NK-92 (cell line): ENCODE measurements at regions not wholly inside any gene's neighbourhood (a gene's known extent, or its start where the extent isn't known, plus 50 kb on each side); places are given as distances from the start of the nearest gene placed in this dataset.

Source experiments
- DNase-seq: peaks from one replicate; lab custom pipeline; 2025; ENCODE audit not compliant: unreplicated experiment; lab: John Stamatoyannopoulos, UW

DNA sequence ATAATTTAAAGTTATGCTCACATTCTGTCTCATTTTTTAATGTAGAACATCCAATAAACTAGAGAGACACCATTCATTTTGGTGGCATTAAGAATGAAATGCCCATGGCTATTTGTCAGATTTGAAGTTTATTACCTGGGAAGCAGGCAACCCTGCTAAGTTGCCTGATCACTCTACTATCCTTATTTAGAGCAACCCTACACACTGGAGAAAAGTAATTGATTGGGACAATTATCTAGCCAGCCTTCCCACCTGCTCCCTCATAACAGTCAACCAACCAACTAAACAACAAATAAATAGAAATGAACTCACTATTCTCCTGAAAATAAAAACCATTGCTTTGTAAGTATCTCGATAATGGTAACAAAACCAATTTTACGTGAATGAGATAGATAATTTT lies 1129.0 kb upstream of the TENM4 start:
- DNase-seq = no peak

DNA sequence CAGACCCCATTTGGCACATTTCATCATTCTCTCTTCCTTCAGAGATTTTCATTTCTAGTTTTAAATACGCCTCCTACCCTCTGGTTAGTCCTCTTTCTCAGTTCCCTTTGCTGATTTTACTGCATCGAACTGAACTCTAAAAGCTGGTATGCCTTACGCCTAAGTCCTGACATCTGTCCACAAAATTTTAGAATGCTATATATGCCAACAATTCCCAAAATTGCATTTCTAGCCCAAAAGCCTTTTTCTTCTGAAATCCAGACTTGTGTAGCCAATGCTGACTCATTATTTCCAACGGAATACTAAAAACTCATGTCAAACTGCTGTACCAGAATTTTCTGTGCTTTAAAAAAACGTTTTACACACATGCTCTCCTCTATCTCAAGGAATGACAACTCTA lies 1124.4 kb upstream of the TENM4 start:
- no peak for DNase-seq

DNA sequence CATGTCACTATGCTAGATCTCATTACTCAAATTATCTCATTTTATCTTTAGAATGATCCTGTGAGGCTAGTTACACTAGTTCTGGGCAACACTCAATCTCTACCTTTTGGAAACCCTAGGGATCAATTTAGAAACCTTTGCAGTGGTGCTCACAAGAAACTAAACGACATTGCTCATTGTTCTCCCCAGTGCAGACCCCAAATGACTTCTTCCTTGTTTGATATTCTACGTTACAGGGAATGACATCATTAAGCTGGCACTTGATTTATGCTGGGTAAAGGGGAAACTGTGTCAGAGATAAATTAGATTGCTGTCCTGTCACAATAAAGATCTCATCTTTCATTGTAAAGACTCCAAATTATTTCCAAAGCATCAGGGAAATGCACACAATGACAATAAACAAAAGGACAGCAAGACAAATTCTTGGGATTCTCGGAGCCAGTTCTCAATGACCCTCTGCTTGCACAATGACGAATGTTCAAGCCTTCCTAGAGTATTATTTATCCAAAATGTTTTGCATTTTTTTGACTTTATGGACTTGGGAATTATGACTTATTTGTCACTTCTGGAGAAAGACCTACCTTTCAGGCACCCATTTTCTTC lies 1121.8 kb upstream of the TENM4 start:
- no peak for DNase-seq

DNA sequence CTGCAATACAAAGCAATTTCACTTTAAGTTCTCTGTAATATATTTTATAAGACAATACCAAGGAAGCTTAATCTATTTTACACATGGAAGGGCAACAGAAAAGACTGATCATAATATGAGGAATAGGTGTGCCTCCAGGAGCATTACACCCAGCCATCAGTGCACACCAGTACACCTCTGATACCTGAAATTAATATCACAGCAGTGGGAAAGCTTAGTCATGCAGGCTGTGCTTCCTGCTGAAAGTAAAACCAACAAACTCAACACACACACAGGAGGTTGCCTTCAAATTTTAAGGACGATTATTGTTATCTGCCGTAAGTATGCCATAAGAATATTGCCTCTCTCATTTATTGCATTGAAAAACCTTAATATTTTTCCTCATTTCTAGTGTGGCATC lies 1119.1 kb upstream of the TENM4 start:
- DNase-seq = no peak

DNA sequence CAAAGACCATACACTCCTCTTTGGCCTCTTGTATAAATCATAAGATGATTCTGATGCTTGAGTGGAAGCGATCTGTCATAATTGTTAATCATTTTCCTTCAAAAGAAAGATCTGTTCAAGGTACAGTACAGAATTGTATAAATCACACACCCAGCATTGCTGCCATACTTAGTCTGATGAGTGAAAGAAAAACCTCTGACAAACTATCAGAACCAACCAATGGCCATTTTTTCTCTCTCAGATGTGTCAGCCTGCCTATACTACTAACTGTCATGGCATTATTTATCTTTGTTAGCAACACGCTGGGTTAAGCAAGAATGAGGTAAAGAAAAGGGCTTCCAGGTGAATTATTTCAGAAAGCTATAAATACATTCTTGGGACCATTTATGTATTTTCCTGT lies 1112.7 kb upstream of the TENM4 start:
- no peak for DNase-seq

DNA sequence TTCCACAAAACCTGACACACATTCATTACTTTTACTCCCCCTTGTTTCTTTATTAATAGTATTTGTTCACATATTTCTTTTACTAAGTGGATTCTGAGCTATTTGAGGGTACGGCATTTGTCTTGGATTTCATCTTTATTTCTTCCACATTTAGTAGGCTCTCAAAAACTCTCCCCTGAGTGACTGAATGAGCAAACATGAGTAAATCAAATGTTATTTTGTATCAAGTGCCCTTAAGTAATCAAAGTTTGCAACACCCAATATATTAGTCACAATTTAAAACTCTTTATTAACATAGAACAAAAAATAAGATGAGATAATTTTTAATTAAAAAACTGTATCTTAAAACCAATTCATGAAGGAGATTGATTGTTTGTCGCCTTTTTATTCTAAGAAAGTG lies 1101.9 kb upstream of the TENM4 start:
- no peak for DNase-seq

DNA sequence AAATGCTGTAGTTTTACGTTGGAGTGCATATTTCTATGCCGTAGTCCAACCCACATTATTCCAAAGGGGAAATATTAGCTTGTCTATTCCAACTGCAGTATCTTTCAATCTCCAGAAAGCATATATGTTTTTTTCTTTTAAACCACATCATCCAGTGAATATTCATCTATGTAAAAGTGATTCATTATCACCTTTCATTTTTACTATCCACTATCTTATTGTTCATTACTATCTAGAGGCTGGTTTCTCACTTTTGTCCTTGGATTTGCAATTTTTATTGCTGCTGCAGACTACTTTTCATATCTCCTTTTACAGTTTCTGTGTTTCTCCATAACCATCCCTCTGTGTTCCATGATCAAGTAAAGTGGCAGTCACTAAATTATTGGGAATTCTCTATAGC lies 1097.2 kb upstream of the TENM4 start:
- no peak for DNase-seq

DNA sequence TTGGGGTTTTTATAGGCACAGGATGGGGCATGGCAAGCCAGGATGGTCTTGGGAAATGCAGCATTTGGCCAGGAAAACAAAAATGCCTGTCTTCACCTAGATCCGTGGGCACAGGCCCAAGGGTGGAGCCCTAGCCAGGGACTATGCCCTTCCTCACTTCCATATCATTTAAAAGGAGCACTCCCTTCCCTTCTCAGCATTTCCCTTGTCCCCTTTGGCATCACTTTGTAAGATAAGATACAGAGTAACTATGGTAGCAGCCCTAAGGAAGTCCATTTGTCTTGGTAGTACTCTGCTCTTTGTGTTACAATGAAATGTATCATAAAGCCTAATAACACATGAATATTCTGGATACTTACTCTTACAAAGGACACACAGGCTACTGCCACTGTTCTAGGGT lies 1092.6 kb upstream of the TENM4 start:
- no peak for DNase-seq

DNA sequence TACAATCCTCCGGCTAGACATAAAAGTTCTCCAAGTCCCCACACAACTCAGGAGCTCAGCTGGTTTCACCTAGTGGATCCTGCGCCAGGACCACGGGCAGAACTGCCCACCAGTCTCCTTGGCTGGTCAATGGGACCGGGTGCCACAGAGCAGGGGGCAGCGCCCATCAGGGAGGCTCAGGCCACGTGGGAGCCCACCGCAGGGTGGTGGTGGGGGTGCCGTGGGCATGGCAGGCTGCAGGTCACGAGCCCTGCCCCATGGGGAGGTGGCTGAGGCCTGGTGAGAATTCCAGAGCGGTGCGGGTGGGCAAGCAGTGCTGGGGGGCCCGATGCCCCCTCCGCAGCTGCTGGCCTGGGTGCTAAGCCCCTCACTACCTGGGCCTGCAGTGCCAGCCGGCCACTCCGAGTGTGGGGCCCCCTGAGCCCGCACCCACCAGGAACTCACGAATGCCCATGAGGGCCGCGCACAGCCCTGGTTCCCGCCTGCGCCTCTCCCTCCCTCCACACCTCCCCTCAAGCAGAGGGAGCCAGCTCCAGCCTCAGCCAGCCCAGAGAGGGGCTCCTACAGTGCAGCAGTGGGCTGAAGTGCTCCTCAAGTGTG lies 1091.9 kb upstream of the TENM4 start:
- DNase-seq = no peak

DNA sequence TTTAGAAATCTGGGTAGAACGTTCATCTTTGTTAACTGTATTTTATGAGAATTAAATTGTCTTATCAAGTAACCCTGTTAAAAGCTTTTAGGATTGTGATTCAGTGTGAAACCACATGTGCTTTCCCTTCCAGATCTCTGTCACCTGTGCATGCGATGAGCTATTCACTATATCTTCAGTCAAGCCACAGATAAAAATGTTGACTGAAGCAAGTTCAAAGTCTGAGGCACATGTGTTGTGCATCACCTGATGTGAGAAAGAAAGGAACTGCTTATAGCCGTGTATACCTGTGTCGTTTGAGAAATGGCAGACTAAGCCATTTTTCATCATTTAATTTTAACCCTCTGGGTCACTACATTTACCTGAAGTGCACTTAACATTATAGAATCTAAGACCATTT lies 1088.9 kb upstream of the TENM4 start:
- DNase-seq = no peak

DNA sequence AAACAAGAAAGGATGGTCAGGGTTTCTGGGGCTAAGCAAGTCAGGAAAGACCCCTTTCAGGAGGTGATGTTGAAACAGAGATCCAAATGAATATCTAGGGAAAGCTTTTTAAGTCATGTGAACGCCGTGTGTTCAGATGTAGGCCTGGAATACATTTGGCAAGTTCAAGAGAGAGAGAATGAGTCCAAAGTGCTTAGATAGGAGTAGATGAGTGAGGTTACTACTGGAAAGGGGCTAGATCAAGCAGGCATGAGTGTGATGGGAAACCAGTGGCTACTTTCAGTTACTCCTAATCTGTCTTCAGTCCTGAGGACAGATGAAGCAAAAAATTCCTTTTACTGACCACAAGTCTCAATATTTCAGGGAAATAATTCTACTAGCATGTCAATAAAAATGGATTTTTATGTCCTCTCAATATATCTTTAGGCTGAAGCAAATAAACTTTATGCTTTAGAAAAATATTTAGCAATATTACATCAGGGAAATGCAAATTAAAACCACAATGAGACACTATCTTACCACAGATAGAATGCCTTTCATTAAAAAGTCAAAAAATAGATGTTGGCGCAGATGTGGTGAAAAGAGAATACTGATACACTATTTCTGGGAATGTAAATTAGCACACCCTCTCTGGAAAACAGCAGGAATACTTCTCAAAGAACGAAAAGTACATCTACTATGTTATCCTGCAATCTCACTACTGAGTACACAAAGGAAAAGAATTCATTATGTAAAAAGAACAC lies 1085.0 kb upstream of the TENM4 start:
- no peak for DNase-seq

DNA sequence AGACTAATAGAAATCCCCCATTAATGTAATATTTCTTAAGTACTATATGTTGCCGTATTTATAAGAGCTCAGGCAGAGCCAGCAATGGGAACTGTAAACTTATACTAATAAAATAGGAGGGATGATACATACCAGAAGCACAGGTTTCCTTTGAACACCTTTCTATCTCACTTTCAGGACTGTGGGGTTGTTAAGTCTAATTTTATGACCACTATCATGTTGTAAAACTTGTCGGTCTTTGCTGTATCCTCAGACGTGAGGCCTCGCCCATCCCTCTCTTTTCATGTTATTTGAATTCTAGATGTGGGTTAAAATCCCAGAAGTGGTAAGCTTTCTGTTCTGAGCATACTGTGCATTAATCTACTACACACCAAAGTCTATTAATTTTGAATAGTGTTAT lies 1083.5 kb upstream of the TENM4 start:
- DNase-seq = no peak

DNA sequence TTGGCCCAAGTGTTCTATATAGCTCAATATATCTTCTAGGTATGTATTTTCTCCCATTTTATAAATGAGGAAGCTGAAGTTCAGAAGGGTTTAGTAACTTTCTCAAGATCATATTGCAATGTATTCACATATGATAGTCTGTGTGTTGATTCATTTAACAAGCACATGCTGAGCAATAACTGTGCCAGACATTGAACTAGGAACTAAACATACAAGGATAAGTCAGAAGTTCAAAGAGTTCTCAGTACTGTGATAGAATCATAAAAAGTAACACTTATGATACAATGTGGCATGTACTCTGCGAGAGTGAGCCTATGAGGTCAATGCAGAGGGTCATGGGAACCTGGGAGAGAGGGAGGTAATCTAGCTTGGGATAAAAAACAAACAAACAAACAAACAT lies 1082.2 kb upstream of the TENM4 start:
- DNase-seq = no peak

DNA sequence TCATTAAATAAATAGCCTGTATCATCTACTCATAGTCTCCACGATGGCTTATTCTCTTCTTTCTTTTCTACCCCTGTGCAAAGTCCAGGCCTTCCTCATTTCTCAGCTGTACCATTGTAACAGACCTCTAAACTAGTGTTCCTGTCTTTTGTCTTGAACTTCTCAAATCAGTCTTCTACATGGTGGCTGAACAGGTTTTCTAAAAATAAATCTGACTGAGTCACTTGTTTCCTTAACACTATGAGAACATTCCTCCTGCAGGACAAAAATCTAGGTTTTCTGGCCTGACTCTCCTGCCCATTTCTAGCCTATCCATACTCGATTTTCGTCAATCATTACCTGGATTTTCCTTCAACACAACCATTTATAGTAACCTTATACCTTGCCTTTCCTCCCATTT lies 1080.8 kb upstream of the TENM4 start:
- DNase-seq = no peak

DNA sequence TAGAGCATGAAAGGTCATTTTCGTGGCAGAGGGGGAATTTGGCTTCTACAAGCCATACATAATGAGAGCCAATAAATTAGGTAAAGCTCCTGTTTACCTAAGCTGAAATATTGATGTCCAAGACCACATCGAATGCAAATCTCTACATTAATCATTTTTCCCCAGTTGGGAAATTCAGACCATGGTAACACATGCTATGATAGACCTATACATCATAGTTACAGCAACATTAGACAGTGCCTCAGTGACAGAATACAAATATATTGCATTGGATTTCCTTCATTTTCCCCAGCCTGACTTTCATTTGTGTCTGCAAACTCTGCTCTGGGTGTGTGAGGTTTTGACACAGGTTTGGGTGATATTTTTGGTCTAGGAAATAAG lies 1079.7 kb upstream of the TENM4 start:
- no peak for DNase-seq

DNA sequence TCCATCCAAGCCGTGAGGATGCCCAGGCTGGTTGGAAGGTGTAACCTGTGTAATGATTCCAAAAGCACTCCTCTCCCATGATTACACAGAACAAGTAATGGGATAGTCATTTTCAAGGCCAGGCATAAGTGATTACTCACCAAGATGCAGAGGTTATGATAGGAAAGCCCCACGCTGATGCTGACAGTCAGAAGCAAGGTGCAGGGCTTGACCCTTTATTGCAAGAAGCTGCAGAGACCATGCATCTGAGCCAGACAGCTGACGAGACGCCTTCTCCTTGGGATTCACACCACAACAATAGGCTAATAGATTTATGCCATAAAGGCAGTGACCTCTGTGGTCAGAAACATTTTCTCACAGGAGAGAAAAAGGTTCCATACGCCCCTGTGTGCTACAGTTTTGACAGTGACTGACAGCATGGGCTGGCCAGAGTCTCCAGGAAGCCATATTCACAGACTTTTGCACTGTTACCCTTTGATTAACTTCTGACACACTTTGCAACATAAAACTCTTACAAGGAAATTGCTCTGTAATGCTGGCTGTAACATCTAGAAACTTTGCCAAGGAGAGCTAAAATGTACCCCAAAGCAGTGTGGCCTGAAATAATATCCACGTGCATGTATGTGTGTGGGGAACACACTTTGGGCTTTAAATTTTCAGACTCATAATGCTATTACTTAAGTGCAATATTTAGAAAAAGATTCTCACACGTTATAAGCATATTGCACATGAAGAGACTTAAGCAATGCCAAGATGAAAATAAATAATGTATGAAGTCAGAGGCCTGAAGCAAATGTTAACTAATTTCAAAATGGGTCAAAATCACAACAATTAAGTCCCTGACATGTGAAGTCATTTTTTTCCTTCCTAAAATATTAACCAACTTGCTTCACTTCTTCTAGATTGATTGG lies 1079.0 kb upstream of the TENM4 start:
- no peak for DNase-seq

DNA sequence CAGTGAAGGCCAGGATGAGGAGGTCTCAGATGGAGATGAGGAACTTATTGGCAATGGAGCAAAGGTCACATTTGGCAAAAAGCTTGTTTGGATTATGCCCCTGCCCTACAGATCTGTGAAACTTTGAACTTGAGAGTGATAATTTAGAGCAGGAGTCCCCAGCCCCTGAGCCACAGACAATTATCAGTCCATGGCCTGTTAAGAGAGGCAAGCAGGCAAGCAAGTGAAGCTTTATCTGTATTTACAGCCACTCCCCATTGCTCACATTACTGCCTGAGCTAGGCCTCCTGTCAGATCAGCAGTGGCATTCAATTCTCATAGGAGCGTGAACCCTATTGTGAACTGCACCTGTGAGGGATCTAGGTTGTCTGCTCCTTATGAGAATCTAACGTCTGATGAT lies 1076.9 kb upstream of the TENM4 start:
- no peak for DNase-seq

DNA sequence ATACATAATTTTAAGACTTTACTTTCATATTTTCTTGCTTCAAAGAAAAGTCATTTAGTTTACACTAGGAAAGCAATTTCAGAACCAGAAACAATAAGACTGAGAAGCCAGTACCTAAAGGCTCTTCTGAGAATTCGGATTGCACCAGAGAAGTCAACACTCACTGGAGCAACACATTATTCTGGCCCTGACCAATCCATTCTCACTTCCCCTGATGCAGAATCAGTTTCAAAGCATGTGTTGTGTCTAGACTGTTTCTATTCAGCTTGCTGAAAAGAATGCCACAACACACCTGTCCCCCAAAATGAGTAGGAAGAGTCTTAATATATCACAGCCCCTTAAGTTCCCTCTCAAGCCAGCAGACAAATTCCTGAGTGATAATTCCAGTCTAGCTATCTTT lies 1074.3 kb upstream of the TENM4 start:
- no peak for DNase-seq

DNA sequence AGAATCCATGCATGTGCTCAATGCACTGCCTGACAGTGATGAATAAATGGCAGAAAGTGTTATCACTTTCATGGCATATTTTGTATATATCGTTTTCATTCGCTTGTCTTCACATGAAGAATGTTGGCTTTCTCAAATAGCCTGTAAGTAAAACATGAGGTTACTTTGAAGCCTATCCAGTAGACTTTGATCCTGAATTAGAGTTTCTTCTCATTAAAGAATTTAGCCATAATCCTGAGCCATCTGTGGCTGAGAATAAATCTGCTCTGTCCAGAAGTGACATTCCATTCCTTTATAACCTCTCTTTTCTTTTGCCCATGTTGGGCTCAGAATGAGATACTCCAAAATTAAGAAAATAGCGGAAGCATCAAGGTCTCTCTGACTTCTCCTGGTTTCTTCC lies 1071.7 kb upstream of the TENM4 start:
- DNase-seq = no peak

DNA sequence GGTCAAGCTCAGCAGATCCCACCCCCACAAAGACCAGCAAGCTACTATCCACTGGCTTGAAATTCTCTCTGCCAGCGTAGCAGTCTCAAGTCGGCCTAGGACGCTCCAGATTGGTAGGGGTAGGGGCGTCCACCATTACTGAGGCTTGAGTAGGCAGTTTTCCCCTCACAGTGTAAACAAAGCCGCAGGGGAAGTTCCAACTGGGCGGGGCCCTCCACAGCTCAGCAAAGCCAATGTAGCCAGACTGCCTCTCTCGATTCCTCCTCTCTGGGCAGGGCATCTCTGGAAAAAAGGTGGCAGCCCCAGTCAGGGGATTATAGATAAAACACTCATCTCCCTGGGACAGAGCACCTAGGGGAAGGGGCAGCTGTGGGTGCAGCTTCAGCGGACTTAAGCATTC lies 1064.9 kb upstream of the TENM4 start:
- DNase-seq = no peak

DNA sequence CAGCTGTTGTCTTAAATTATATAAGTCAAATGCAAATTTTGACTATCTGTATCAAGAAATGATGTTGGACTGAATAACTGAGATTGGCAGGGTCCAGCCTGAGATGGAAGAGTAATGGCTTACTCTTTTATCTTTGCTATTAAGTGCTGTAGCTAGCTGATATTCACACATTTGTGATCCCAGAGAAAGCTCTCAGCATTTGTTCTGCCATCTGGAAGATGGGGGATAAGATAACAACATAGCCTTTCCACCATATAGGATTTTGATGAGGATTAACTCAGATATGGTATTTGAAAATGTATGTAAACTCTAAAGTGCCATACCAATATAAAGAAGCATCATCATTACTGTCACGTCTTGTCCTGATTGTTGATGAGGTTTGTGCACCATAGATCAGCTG lies 1063.2 kb upstream of the TENM4 start:
- no peak for DNase-seq

DNA sequence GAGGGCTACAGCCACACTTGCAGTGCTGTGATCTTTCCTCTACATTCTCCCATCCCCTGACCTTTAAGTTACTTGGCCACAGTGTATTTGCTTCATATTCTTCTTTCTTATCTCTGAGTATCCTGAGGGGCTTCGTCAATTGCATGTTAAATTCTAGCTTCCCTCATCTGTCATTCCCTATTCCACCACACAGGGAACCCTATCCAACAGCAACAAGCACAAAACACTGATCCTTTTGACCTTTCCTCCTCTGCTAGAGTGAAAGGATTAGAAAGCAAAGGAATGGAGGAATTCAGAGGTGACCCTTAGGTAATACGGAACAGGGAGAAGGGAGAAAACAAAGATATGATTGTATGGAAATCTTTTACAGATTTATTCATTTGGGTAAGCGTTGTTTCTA lies 1061.7 kb upstream of the TENM4 start:
- no peak for DNase-seq
